ENCODE measurements at regions not wholly inside any gene's neighbourhood (a gene's known extent, or its start where the extent isn't known, plus 50 kb on each side); places are given as distances from the start of the nearest gene placed in this dataset.
"Not testable (repeated sequence)": the region's sequence is repeated elsewhere in the genome, so short reads cannot be mapped to it uniquely, and the experiment has no call there.

- no peak overlapping the region for H3K4me3 ChIP-seq (ENCODE audit: low read depth, low read length)
- TF ChIP-seq CTCF (IDR thresholded peaks at IDR 0.05; ENCODE audit: borderline replicate concordance, insufficient read depth, low read depth, low read length) = no peak
Observed at GRCh38 chr1:55793856-55794255, 578.7 kb upstream of the USP24 start.

- TF ChIP-seq CTCF (IDR thresholded peaks at IDR 0.05; ENCODE audit: borderline replicate concordance, insufficient read depth, low read depth, low read length) = no peak
- no peak overlapping the region for H3K4me3 ChIP-seq (ENCODE audit: low read depth, low read length)
Observed at GRCh38 chr1:55792870-55793269, 577.7 kb upstream of the USP24 start.

GRCh38 chr1:55789466-55789865 lies 574.3 kb upstream of the USP24 start:
- TF ChIP-seq CTCF (IDR thresholded peaks at IDR 0.05; ENCODE audit: borderline replicate concordance, insufficient read depth, low read depth, low read length) = no peak
- H3K4me3 ChIP-seq (ENCODE audit: low read depth, low read length) = no peak overlapping the region

- no peak overlapping the region for H3K4me3 ChIP-seq (ENCODE audit: low read depth, low read length)
- TF ChIP-seq CTCF (IDR thresholded peaks at IDR 0.05; ENCODE audit: borderline replicate concordance, insufficient read depth, low read depth, low read length) = no peak
Observed at GRCh38 chr1:55786396-55786795, 571.2 kb upstream of the USP24 start.

GRCh38 chr1:55784941-55785450 lies 569.8 kb upstream of the USP24 start:
- H3K4me3 ChIP-seq (ENCODE audit: low read depth, low read length) = not testable (repeated sequence)

GRCh38 chr1:55781944-55782482 lies 566.8 kb upstream of the USP24 start:
- TF ChIP-seq CTCF (IDR thresholded peaks at IDR 0.05; ENCODE audit: borderline replicate concordance, insufficient read depth, low read depth, low read length) = no peak
- H3K4me3 ChIP-seq (ENCODE audit: low read depth, low read length) = no peak overlapping the region

GRCh38 chr1:55781003-55781402 lies 565.8 kb upstream of the USP24 start:
- TF ChIP-seq CTCF (IDR thresholded peaks at IDR 0.05; ENCODE audit: borderline replicate concordance, insufficient read depth, low read depth, low read length) = no peak
- H3K4me3 ChIP-seq (ENCODE audit: low read depth, low read length) = no peak overlapping the region

- TF ChIP-seq CTCF (IDR thresholded peaks at IDR 0.05; ENCODE audit: borderline replicate concordance, insufficient read depth, low read depth, low read length) = no peak
- H3K4me3 ChIP-seq (ENCODE audit: low read depth, low read length) = no peak overlapping the region
Observed at GRCh38 chr1:55777545-55777944, 562.4 kb upstream of the USP24 start.

Data from GM12875 (cell line).